ENCODE measurements at regions not wholly inside any gene's neighbourhood (a gene's known extent, or its start where the extent isn't known, plus 50 kb on each side); places are given as distances from the start of the nearest gene placed in this dataset.

DNA sequence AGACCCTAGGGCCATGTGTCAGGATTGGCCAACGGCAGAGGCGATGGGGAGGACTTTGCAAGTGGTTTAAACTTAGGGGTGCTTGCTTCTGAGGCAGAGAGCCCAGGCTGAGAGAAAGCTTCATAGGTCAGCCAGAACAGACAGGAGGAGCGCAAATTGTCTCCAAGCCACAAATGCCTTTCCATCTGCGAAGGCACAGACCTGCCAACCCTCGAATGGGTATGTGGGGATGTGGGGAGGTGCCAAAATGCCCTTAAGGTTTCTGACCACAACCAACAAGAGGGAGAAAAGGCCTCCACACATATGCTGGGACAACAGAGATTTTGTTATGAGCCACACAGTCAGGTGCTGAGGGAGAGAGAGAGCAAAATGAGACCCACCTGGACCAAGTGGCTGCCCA, 283.6 kb downstream of the CYP26B1 start:
- DNase-seq = no peak
- in situ Hi-C loops (cut with HindIII; ENCODE audit: low pct_ligation_motif_present, low pct_unique_long_range_greater_than_20kb, low sequenced_read_pairs) = no loop called here

DNA sequence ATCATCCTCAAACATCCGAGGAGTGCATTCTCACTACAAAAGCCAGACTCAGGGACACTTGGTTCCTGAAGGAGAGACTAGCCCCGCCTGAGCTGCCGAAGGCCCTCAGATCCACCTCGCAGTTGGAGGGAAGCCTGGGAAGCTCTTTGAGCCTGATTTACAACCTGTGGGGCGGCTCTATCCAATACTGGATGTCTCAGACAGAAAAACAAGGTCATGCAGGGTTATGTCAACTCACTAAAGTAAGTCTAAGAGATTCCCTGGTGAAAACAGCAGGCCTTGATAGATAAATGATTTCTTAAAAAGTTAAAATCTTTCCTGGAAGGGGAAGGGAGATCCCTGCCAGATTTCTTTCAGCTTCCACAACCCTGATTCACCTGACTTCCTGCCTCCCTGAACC, 284.3 kb downstream of the CYP26B1 start:
- in situ Hi-C loops (cut with HindIII; ENCODE audit: low pct_ligation_motif_present, low pct_unique_long_range_greater_than_20kb, low sequenced_read_pairs) = no loop called here
- no peak for DNase-seq

DNA sequence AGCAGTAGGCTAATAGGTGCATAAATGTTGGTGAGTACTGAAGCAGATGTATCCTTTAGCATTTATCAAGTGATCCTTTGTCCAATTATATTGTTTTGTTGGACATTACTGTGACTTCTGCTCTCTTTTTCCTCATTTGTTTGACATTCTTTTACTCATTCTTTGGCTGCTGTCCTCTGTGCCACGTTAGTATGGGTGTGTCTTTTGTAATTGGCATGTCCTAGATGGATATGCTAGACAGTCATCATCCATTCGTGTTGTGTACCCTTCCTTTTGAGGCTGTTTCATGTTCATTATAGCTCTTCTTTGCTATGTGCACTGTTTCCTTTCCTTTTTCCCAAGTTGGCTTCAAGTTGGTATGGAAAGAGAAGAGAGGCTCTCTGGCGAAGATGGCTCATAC, 284.7 kb downstream of the CYP26B1 start:
- in situ Hi-C loops (cut with HindIII; ENCODE audit: low pct_ligation_motif_present, low pct_unique_long_range_greater_than_20kb, low sequenced_read_pairs) = no loop called here

DNA sequence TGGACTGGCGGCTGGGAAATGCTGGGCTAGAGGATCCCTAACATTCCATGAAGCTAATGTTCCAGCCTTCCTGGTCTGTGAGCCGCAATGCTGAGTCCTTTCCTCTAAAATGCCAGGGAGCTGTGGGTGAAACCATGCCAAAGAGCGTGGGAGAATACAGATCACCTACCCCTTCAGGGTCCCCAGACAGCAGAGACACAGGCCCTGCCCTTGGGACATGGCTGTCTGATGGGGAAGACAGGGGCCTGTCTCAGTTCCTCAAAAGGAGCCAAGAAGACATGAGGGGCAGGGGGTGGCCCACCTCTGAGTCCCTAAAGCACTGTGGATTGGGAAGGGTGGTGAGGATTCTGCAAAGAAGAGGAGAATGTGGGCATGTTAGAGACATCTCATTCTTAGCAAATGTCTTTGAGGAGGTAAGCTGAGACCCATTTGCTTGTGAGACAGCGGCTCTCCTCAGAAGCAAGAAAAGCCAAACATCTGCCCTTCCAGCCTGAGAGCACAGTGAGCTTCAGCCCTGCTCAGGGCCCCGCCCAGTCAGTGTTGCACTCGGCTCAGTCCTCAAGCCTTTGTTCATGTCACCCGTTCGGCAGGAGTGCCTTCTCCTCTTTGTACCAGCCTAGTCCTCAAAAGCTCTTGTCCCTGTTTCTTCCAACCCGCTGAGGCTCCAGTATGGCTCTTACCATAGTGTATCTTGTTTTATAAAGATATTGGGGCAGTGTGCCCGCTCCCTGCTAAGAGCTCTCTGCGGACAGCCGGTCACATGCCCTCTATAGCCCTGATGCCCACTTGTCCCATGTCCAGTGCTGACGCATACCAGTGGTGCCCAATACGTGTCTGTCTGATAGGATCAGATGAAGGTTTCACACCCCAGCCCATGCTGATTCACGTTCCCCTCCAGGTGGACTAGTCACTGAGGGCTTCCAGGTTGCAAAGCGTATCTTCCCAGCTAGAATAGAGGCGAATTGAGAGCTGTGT, 286.2 kb downstream of the CYP26B1 start:
- no peak for DNase-seq
- in situ Hi-C loops (cut with HindIII; ENCODE audit: low pct_ligation_motif_present, low pct_unique_long_range_greater_than_20kb, low sequenced_read_pairs) = no loop called here

More for the DNA sequence above, 284.7 kb downstream of the CYP26B1 start:
- DNase-seq = no peak

DNA sequence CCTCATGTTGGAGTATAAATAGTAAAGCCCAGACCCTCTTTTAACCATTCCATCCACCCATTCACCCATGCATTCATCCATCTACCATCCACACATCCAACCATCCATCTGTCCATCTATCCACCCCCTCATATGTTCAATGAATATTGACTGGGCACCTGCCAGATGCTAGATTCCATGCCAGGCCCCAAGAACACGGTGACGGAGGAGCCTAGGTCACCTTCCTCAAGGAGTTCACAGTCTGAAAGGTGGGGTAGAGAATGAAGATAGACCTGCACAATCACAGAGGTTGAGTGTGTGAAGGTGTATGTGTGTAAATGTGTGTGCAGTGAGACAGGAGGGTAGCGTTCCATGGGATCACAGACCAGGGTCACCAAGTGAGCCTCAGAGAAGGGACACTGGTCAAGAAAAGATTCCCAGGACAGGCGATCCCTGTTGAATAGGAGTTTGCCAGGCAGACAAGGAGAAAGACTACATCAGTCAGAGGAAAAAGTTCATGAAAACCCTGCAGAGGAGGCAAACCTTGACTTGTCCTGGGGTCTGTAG, 287.2 kb downstream of the CYP26B1 start:
- in situ Hi-C loops (cut with HindIII; ENCODE audit: low pct_ligation_motif_present, low pct_unique_long_range_greater_than_20kb, low sequenced_read_pairs) = no loop called here
- DNase-seq = no peak

DNA sequence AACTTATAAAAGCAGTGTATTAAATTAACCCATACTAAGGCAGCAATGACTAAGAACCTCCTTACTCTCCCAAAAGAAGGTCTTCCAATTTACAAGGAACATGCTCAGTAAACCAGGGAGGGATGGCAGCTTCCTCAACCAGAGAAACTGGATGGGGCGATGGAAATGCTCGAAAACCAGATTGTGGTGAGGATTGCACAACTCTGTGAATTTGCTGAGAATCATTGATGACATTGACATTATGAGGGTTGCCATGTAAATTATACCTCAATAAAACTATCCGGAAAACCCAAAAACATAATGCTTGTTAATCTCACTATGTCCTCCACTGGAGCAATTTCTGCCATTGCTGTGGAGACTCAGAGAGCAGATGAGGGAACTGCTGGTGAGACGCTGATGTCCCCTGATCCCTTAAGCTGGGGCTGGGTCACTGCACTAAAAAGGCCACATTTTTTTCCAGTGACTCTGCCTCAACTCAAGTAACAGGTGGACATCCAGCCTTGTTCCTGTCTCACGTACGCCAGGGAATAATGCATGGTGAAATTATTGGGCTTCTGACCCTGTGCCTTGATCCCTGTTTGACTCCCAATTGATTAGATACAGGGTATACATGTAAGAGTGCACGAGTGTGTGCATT, 288.3 kb downstream of the CYP26B1 start:
- no peak for DNase-seq
- in situ Hi-C loops (cut with HindIII; ENCODE audit: low pct_ligation_motif_present, low pct_unique_long_range_greater_than_20kb, low sequenced_read_pairs) = no loop called here

DNA sequence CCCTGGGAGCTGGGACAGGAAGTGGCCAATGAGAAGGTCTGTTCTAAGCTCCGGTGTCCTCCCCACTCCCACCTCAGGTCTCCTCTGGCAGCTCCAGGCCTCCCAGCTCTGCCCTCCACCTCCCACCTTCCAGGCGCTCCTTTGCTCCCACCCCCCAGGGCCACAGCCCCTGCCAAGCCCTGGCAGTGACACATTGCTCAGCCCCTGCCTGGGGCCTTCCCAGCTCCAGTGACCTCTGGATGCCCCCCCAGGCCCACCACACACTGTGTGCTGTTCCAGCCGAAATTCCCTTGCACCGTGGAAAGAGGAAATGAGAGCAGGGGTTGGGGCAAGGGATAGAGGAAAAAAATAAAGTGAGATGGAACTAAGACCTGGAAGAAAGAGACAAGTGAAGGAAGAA, 289.6 kb downstream of the CYP26B1 start:
- no peak for DNase-seq
- in situ Hi-C loops (cut with HindIII; ENCODE audit: low pct_ligation_motif_present, low pct_unique_long_range_greater_than_20kb, low sequenced_read_pairs) = no loop called here

DNA sequence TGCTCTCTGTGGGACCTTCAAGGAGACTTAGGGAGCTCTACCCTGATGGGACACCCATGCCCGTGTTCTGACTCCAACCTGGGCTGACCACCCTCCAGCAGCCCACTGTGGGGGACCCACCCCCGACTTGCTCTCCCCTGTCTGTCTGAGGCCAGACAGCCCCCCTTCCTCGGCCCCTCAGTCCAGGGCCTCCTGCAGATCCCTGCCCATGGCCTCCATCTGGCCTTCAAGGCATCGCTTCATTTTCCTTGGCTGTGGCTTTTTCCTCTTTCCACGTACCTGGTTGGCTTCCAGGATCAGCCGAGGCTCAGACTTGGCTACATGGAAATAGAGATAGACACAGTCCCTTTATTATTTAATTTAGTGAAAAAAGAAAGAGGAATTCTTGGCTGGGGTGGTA, 290.0 kb downstream of the CYP26B1 start:
- in situ Hi-C loops (cut with HindIII; ENCODE audit: low pct_ligation_motif_present, low pct_unique_long_range_greater_than_20kb, low sequenced_read_pairs) = no loop called here
- DNase-seq = no peak

DNA sequence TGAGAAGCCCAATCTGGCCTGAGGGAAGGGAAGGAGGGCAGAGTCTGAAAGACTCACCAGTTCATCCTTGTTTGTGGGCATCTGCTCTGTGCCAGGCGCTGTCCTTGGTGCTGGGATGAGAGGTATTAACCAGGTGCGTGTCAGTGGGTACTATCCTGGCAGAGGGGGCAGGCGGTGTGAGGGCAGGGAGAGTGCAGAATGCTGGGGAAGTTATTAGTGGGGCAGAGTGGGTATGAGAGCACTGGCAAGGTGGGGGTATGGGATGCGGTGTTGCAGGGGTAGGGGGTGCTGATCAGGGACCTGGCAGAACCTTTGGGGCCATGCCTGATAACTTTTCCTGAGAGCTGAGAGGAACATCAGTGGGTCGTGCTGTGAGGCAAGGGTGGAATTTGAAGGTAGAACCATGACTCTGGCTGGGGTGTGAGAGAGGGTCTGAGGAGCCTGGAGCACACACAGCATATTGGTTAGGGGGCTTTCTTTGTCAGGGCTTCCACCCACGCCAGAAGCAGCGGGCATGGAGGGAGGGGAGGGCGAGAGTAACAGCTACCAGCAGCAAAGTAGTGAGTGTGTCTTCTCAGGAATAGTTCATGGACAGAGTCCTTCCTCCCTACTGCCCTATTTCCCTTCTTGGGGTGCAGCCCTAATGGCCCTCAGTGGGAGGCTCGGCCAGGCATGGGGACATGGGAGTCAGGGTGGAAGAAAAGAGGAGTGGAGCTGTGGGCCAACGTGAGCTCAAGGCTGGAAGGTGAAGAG, 290.7 kb downstream of the CYP26B1 start:
- in situ Hi-C loops (cut with HindIII; ENCODE audit: low pct_ligation_motif_present, low pct_unique_long_range_greater_than_20kb, low sequenced_read_pairs) = no loop called here
- peak; percentile 48 for DNase-seq

DNA sequence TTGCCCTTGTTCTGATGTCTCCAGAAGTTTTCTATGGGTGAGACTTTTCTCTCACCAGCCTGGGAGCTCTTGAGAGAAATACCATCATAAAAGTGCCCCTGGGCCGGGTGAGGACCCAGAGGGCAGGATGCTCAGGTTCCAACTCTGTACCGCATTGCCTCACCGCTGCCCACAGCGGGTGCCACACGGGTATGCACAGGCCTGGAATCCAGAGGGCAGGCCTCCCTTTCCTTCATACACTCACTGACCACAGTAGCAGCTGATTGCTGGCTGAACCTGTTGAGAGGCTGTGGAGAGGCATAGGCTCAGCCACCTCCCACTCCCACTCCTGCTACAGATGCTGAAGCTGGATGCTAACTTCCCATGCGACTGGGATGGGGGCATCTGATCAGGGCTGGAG, 293.8 kb downstream of the CYP26B1 start:
- in situ Hi-C loops (cut with HindIII; ENCODE audit: low pct_ligation_motif_present, low pct_unique_long_range_greater_than_20kb, low sequenced_read_pairs) = no loop called here
- DNase-seq = no peak

DNA sequence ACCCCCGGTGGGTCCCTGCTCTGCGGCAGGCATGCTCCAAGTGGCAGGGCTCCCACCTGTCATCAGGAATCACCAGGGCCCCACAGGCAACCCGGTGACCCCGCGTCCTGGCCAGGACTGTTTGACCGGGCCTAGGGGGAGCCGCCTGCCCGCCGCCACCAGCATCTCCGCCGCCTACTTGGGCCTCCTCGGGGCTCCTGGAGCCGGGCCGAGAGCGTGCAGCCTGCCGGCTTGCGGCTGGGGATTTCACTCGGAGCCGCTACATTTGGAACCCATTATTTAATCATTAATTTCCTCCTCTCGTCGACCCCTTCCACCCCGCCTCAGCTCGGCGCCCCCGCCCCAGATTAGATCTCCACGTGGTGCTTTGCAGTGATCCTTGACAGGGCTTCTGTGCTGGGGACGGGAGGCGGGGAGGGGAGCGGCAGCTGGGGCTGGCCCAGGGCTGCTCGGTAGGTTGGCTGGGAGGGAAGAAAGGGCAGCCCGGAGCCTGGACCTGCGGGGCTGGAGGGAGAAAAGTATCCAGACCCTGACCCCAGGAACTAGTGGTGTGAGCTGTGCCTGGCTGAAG, 295.4 kb downstream of the CYP26B1 start:
- DNase-seq = no peak
- in situ Hi-C loops (cut with HindIII; ENCODE audit: low pct_ligation_motif_present, low pct_unique_long_range_greater_than_20kb, low sequenced_read_pairs) = no loop called here

DNA sequence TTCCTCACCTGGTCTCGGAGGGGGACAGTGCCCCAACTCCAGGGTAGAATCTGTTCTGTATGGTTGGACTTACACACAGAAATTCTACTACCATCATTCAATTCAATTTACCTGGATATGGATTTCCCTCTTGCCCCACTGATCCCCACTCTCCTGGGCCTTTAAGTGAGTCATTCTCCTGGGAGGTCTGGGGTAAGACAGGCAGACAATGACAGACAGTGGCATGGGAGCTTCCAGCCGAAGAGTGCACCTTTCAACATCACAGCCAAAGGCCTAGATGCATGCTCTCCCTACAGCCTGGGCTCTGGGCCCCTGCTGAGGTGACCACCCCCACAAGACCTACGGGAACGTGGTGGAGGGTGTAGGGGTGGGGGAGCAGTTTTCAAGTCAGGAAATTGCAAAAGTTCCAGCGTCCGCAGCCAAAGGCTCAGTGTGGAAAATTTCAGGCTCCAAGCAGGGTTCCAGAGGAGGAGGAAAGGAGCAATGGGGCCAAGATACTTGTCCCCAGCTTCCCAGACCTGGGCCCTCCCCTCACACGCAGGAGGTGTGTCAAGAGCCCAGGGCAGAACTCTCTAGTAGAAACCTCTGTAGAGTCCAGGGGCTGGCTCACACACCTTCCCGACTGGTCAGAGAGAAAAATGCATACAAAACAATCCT, 296.4 kb downstream of the CYP26B1 start:
- in situ Hi-C loops (cut with HindIII; ENCODE audit: low pct_ligation_motif_present, low pct_unique_long_range_greater_than_20kb, low sequenced_read_pairs) = no loop called here
- DNase-seq = no peak

DNA sequence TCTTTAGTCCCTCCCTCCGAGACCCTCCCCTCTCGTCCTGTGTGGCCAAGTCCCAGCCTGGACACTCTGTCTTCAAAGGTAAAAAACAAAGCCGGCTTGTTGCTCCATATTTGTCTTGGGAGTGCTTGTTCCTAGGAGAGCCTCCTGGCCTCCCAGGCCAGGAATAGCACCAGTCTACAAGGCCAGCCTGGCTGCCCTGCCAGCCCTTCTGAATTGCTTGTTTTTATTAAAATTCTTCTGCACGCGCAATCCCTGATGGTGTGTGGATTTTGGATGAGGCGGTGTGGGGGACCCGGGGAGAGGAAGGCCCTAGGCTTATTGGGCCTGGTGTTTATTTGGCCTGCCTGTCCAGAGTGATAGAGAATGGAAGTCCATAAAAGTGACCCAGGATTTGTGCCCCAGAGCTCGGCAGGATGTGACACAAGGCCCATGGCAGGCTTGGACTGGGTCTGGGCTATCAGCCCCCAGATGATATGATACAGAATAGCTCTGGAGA, 297.3 kb downstream of the CYP26B1 start:
- no peak for DNase-seq
- in situ Hi-C loops (cut with HindIII; ENCODE audit: low pct_ligation_motif_present, low pct_unique_long_range_greater_than_20kb, low sequenced_read_pairs) = no loop called here

DNA sequence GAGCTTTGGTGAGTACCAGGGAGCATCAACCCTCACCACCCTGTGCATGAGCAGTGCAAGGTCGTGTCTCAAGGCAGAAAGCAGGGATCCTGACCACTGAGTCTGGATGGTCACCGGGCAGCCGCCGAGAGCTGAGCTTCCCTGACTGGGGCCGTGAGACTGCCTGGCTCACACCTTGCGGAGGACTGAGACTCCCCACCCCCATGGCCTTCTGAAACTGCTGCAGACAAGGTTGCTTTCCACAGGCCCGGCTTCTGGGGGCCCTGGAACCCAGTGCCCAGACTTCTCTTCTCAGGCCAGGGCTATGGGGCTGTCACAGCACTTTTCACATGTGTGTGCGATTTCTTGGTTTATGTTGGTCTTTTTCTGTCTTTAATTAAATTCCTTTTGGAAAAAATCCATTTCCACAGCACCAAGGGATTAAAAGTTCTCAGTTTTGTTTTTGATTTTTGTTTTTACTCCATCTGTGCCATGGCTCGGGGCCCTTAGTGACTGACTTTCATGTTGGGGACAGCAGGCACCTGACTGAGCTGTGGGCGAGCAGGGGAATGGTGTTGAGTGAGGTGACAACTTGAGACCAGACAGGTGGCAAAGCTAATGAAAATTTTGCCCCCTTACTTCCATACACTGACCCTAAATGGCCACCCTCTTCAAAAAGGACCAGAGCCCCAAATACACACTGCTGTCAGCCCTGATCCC, 297.9 kb downstream of the CYP26B1 start:
- in situ Hi-C loops (cut with HindIII; ENCODE audit: low pct_ligation_motif_present, low pct_unique_long_range_greater_than_20kb, low sequenced_read_pairs) = no loop called here

DNA sequence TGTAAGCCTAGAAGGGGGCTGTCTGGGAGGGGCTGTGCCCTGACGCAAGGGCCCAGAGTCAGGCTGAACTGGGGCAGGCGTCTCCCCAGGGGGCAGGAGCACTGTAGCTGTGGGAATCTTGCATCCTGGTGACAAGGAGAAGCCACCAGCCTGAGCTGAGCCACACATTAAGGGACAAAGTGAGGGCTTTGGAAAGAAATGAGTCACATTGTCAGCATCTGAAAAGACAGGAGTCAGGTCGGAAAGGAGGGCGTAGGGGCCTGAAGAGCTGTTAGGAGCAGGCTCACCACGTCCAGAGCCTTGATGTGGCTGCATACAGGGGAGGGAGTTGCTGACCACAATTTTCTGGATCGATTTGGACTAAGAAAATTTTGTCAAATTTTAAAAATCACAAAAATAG, 298.6 kb downstream of the CYP26B1 start:
- DNase-seq = no peak
- in situ Hi-C loops (cut with HindIII; ENCODE audit: low pct_ligation_motif_present, low pct_unique_long_range_greater_than_20kb, low sequenced_read_pairs) = no loop called here

More for the DNA sequence above, 297.9 kb downstream of the CYP26B1 start:
- DNase-seq = no peak

DNA sequence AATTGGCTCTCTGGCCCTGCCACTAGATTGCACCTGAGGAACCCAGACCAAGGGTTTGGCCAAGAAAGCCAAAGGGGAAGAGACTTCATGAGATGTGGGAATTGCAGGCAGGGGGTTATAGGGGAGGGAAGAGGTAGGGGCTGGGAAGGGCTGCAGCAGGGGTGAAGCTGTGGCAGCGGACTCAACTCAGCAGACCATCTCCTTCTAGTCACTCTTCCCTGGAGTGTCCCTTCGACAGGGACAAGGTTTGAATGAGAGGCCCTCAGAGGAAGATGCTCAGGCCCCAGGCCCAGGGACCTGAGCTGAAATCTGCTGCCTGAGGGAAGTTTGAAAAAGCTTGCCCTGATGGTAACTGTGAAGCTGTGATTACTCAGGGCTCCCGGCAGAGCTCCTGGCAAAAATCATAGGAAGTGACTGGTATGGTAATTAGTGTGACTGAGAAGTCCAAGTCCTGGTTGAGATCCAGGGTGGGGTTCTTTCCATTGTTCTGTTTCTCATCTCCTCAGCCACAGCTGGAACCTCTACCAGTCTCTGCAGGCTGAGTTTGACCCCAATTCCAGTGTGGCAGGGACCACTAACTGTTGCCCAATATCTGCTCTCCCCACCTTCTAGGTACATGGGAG, 300.9 kb downstream of the CYP26B1 start:
- no peak for DNase-seq

DNA sequence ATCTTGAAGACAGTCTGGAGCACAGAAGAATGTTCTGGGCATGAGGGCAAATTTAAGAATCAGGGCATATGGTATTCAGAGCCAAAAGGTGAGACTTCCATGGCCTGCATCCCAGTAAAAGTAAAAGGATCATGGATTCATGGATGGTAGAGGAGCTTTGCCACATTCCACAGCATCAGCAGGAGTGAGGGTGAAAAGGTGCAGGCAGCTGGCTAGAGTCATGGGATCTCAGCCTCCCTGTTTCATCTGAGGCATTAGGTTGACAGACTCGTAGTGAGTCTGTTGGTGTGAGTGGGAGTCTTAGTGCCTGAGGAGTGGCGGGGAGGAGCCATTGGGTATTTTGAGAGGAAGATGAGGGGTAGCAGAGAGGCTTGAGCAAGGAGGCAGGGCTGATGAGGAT, 301.6 kb downstream of the CYP26B1 start:
- no peak for DNase-seq
- in situ Hi-C loops (cut with HindIII; ENCODE audit: low pct_ligation_motif_present, low pct_unique_long_range_greater_than_20kb, low sequenced_read_pairs) = no loop called here

More for the DNA sequence above, 300.9 kb downstream of the CYP26B1 start:
- in situ Hi-C loops (cut with HindIII; ENCODE audit: low pct_ligation_motif_present, low pct_unique_long_range_greater_than_20kb, low sequenced_read_pairs) = no loop called here

Measured in ACHN (cell line).